AG04450 (cell line): ENCODE measurements at regions not wholly inside any gene's neighbourhood (a gene's known extent, or its start where the extent isn't known, plus 50 kb on each side); places are given as distances from the start of the nearest gene placed in this dataset.

Source experiments
- CTCF ChIA-PET: fragments of 300-600, 350-600 bp; formaldehyde crosslinking; extraction: SDS; loops from one replicate; lab custom pipeline; 2022; ENCODE audit warnings: antibody characterized with exemption, inconsistent platforms; lab: Charles Lee
- POLR2A ChIA-PET: fragments of 350-600 bp; formaldehyde crosslinking; extraction: SDS; loops from one replicate; lab custom pipeline; 2021; ENCODE audit warnings: antibody characterized with exemption, inconsistent platforms; lab: Yijun Ruan, JAX
- DNase-seq: peaks from one replicate; pipeline ENCODE4 v3.0.0-alpha.2; 2011; ENCODE audit warnings: low read depth, low spot score
- H3K27ac ChIP-seq: one replicate; pipeline ENCODE4 v1.5.1; 2012; ENCODE audit warnings: low read depth, low read length, control low read depth
- H3K27me3 ChIP-seq: one replicate; pipeline ENCODE4 v1.6.0; 2012; ENCODE audit warnings: low read length; ENCODE audit not compliant: control insufficient read depth, insufficient read depth
- H3K4me3 ChIP-seq: 2 replicates; pipeline ENCODE4 v1.5.1; 2011; ENCODE audit warnings: mild to moderate bottlenecking, low read depth, low read length, control low read depth
- H3K9me3 ChIP-seq: 2 replicates; pipeline ENCODE4 v1.5.1; 2012; ENCODE audit warnings: low read length; ENCODE audit not compliant: control insufficient read depth, insufficient read depth
- CTCF ChIP-seq: IDR thresholded peaks from 2 replicates; pipeline ENCODE4 v1.5.1; 2011; ENCODE audit warnings: low read depth, low read length, control low read depth, inconsistent platforms

GRCh38 chr1:104592926-104593325, 843.2 kb downstream of the AMY1C start:
- POLR2A ChIA-PET = no interaction called here
- CTCF ChIA-PET = no interaction called here
- TF ChIP-seq CTCF = no peak
- no peak for DNase-seq
- Histone ChIP-seq H3K4me3 (no peak overlapping the region), H3K27ac (no peak overlapping the region), H3K27me3 (no peaks in the 10 kb centered on the region), H3K9me3 (peaks cover 7% of the 10 kb centered on the region; the same call in 1 of the 2 replicates)

GRCh38 chr1:104593413-104594187, 843.9 kb downstream of the AMY1C start:
- ChIA-PET POLR2A (no interaction called here), CTCF (no interaction called here)
- no peak overlapping the region for H3K27ac ChIP-seq

GRCh38 chr1:104617474-104617873, 867.8 kb downstream of the AMY1C start:
- no peak for DNase-seq
- Histone ChIP-seq H3K27ac (no peak overlapping the region), H3K27me3 (no peaks in the 10 kb centered on the region), H3K9me3 (peaks cover 14% of the 10 kb centered on the region), H3K4me3 (no peak overlapping the region)
- CTCF ChIA-PET = no interaction called here
- POLR2A ChIA-PET = no interaction called here
- no peak for TF ChIP-seq CTCF

More at GRCh38 chr1:104593413-104594187, 843.9 kb downstream of the AMY1C start:
- no peak for DNase-seq
- Histone ChIP-seq H3K9me3 (peaks cover 12% of the 10 kb centered on the region), H3K27me3 (no peaks in the 10 kb centered on the region), H3K4me3 (no peak overlapping the region)
- no peak for TF ChIP-seq CTCF

- Histone ChIP-seq H3K27ac (no peak overlapping the region), H3K27me3 (no peaks in the 10 kb centered on the region), H3K4me3 (no peak overlapping the region), H3K9me3 (peaks cover 14% of the 10 kb centered on the region; the same call in 1 of the 2 replicates)
- TF ChIP-seq CTCF = no peak
- ChIA-PET CTCF (no interaction called here), POLR2A (no interaction called here)
- no peak for DNase-seq
These were observed 871.5 kb downstream of the AMY1C start for GRCh38 chr1:104621221-104621620.

GRCh38 chr1:104624538-104624937, 874.8 kb downstream of the AMY1C start:
- H3K4me3 ChIP-seq = no peak overlapping the region
- TF ChIP-seq CTCF = no peak
- ChIA-PET CTCF (no interaction called here), POLR2A (no interaction called here)
- no peak overlapping the region for H3K27ac ChIP-seq
- DNase-seq = no peak
- H3K27me3 ChIP-seq = no peaks in the 10 kb centered on the region
- H3K9me3 ChIP-seq = peaks cover 7% of the 10 kb centered on the region; the same call in 1 of the 2 replicates
